Lung (tissue), 11 donors: ENCODE measurements at regions not wholly inside any gene's neighbourhood (a gene's known extent, or its start where the extent isn't known, plus 50 kb on each side); places are given as distances from the start of the nearest gene placed in this dataset.
A peak's percentile ranks its signal among the peaks of the same experiment; 100 is the strongest.

Experiments
- ATAC-seq: fragments of 200-7000 bp; cut with Tn5 transposase; one replicate; pipeline ENCODE4 v1.9.1; 2020; ENCODE audit warnings: moderate number of reproducible peaks; ENCODE audit not compliant: insufficient read depth, low FRiP score
- DNase-seq, 3 donors: peaks; one replicate each; pipeline ENCODE4 v3.0.0-alpha.2; 2013 to 2017
- H3K27ac ChIP-seq, 2 donors: one replicate each; pipeline ENCODE4 v1.5.1; 2013; ENCODE audit warnings: mild to moderate bottlenecking in 2 of 2, moderate library complexity in 2 of 2, control low read depth in 1 of 2, inconsistent platforms in 1 of 2, low read depth in 1 of 2, low read length in 1 of 2
- H3K27me3 ChIP-seq, 3 donors: one replicate each; pipeline ENCODE4 v1.5.1; 2013; ENCODE audit warnings: low read length in 2 of 3; ENCODE audit not compliant: control insufficient read depth in 3 of 3, insufficient read depth in 3 of 3
- H3K36me3 ChIP-seq, 4 donors: one replicate each; pipeline ENCODE4 v1.5.1; 2013; ENCODE audit warnings: low read length in 4 of 4, mild to moderate bottlenecking in 1 of 4, moderate library complexity in 1 of 4; ENCODE audit not compliant: control insufficient read depth in 4 of 4, insufficient read depth in 4 of 4
- H3K4me1 ChIP-seq, 5 donors: one replicate each; pipeline ENCODE4 v1.5.1; 2013; ENCODE audit warnings: low read length in 5 of 5, mild to moderate bottlenecking in 2 of 5, moderate library complexity in 1 of 5; ENCODE audit not compliant: control insufficient read depth in 5 of 5, insufficient read depth in 5 of 5
- H3K4me3 ChIP-seq: one replicate; pipeline ENCODE4 v1.5.1; 2013; ENCODE audit warnings: mild to moderate bottlenecking, control low read depth, moderate library complexity
- H3K9ac ChIP-seq, 2 donors: one replicate each; pipeline ENCODE4 v1.5.1; 2013; ENCODE audit warnings: low read length in 2 of 2, control low read depth in 1 of 2; ENCODE audit not compliant: insufficient read depth in 1 of 2
- H3K9me3 ChIP-seq, 4 donors: one replicate each; pipeline ENCODE4 v1.5.1; 2013; ENCODE audit warnings: low read length in 3 of 4, mild to moderate bottlenecking in 1 of 4, moderate library complexity in 1 of 4; ENCODE audit not compliant: control insufficient read depth in 4 of 4, insufficient read depth in 3 of 4
- WGBS, 2 donors: extraction: QIAGEN DNeasy Blood & Tissue Kit; methylation state at CpG; one replicate each; pipeline ENCODE4 v1.1.7; 2013; 5-methylcytosine and 5-hydroxymethylcytosine counted together
- TF ChIP-seq, protein P1 (sequence below): IDR thresholded peaks from 2 replicates; pipeline ENCODE4 v1.5.1; 2012; ENCODE audit warnings: mild to moderate bottlenecking; ENCODE audit errors: control extremely low read depth, extremely low read depth
- donor health status: control.
- donor health status: control.
- donor health status: Bipolar disorder and iron deficiency.
- donor health status: healthy.
- donor health status: DM: yes; HTN: yes; CAD: no.

GRCh38 chr5:93192087-93192486 lies 388.9 kb downstream of the NR2F1-AS1 start:
- no peak for ATAC-seq
- H3K4me1 ChIP-seq: peaks cover 0 to 24% (median 2%) of the 10 kb centered on the region in 5 donors
- H3K9me3 ChIP-seq: no peaks in the 10 kb centered on the region
- H3K27ac ChIP-seq: no peak overlapping the region
- H3K27me3 ChIP-seq: no peaks in the 10 kb centered on the region
- no peak overlapping the region for H3K4me3 ChIP-seq
- H3K9ac ChIP-seq: no peak overlapping the region
- 47 to 48% methylated on average over 2 of the region's 2 CpGs for WGBS, 2 donors
- TF ChIP-seq, protein P1, sequence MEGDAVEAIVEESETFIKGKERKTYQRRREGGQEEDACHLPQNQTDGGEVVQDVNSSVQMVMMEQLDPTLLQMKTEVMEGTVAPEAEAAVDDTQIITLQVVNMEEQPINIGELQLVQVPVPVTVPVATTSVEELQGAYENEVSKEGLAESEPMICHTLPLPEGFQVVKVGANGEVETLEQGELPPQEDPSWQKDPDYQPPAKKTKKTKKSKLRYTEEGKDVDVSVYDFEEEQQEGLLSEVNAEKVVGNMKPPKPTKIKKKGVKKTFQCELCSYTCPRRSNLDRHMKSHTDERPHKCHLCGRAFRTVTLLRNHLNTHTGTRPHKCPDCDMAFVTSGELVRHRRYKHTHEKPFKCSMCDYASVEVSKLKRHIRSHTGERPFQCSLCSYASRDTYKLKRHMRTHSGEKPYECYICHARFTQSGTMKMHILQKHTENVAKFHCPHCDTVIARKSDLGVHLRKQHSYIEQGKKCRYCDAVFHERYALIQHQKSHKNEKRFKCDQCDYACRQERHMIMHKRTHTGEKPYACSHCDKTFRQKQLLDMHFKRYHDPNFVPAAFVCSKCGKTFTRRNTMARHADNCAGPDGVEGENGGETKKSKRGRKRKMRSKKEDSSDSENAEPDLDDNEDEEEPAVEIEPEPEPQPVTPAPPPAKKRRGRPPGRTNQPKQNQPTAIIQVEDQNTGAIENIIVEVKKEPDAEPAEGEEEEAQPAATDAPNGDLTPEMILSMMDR: no peak
- no peaks in the 10 kb centered on the region for H3K36me3 ChIP-seq
- peak in 2 of 3 donors; percentile 44 to 55 for DNase-seq

- ATAC-seq: no peak
- Histone ChIP-seq H3K9me3 (no peaks in the 10 kb centered on the region), H3K36me3 (no peaks in the 10 kb centered on the region), H3K4me3 (no peak overlapping the region), H3K27me3 (no peaks in the 10 kb centered on the region), H3K9ac (no peak overlapping the region), H3K27ac (no peak overlapping the region), H3K4me1 (peaks cover 0 to 24% (median 2%) of the 10 kb centered on the region in 5 donors)
- TF ChIP-seq, protein P1: no peak
- DNase-seq: no peak
- 91 to 92% methylated on average over 11 of the region's 11 CpGs for WGBS, 2 donors
These were observed 389.8 kb downstream of the NR2F1-AS1 start for GRCh38 chr5:93191035-93191817.

DNA sequence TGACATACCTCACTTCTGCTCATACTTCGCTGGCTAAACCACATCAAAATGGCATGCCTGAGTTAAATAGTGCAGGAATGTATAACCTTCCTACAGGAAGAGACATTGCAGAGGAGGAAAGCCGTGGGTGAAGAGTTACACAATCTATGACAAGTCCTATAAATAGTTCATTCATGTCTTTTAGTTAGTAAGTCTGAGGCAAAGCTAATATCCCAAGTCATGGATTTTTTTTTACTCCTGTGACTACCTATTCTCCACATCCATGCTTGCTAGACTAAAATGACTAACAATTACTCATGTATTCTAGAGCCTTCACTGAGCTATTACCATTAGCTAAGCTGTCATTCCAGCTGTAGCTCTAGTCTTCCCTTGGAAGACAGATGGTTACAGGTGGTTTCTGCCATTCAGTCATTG lies 391.3 kb downstream of the NR2F1-AS1 start:
- Histone ChIP-seq H3K27ac (no peak overlapping the region), H3K4me3 (no peak overlapping the region), H3K36me3 (no peaks in the 10 kb centered on the region), H3K4me1 (peaks cover 0 to 24% (median 2%) of the 10 kb centered on the region in 5 donors), H3K9me3 (no peaks in the 10 kb centered on the region), H3K9ac (no peak overlapping the region), H3K27me3 (no peaks in the 10 kb centered on the region)
- 43 to 50% methylated on average over 2 of the region's 2 CpGs for WGBS, 2 donors
- TF ChIP-seq, protein P1: no peak
- DNase-seq (no peak), ATAC-seq (no peak)
